SK-N-SH treated with all-trans-retinoic acid at 6 μM for 48 hours (cell line): ENCODE measurements at regions not wholly inside any gene's neighbourhood (a gene's known extent, or its start where the extent isn't known, plus 50 kb on each side); places are given as distances from the start of the nearest gene placed in this dataset.

Source experiments
- ATAC-seq: fragments of 200-7000 bp; cut with Tn5 transposase; 3 replicates; pipeline ENCODE4 v1.9.1; 2020; ENCODE audit warnings: mild to moderate bottlenecking, moderate library complexity
- ARNTL ChIP-seq: fragments of 450-650 bp; formaldehyde crosslinking; IDR thresholded peaks from 2 replicates; pipeline ENCODE4 v1.5.0; 2020; ENCODE audit warnings: low read depth, mild to moderate bottlenecking, moderate library complexity, borderline replicate concordance
- ESRRG ChIP-seq: fragments of 250-450 bp; sonication (Bioruptor Pico); IDR thresholded peaks from 2 replicates; pipeline ENCODE4 v1.6.1; 2021; ENCODE audit warnings: mild to moderate bottlenecking
- GLIS3 ChIP-seq: fragments of 250-450 bp; sonication (Bioruptor Pico); IDR thresholded peaks from 2 replicates; pipeline ENCODE4 v1.5.0; 2020; ENCODE audit warnings: mild to moderate bottlenecking, moderate library complexity
- OSR1 ChIP-seq: fragments of 250-450 bp; sonication (Bioruptor Pico); IDR thresholded peaks from 2 replicates; pipeline ENCODE4 v1.8.0; 2022; ENCODE audit warnings: moderate library complexity, mild to moderate bottlenecking, inconsistent platforms
- RARB ChIP-seq: fragments of 250-450 bp; sonication (Bioruptor Pico); IDR thresholded peaks from 2 replicates; pipeline ENCODE4 v1.8.0; 2021; ENCODE audit warnings: mild to moderate bottlenecking, moderate library complexity
- SNAI2 ChIP-seq: fragments of 250-450 bp; sonication (Bioruptor Pico); IDR thresholded peaks from 2 replicates; pipeline ENCODE4 v1.5.0; 2020; ENCODE audit warnings: mild to moderate bottlenecking, moderate library complexity
- TCF4 ChIP-seq: fragments of 250-450 bp; sonication (Bioruptor Pico); IDR thresholded peaks from 2 replicates; pipeline ENCODE4 v1.8.0; 2021; ENCODE audit warnings: mild to moderate bottlenecking, moderate library complexity, borderline replicate concordance
- TOX ChIP-seq: fragments of 250-450 bp; sonication (Bioruptor Pico); IDR thresholded peaks from 2 replicates; pipeline ENCODE4 v1.8.0; 2021; ENCODE audit warnings: mild to moderate bottlenecking, moderate library complexity, borderline replicate concordance
- ZC3H10 ChIP-seq: fragments of 250-450 bp; sonication (Bioruptor Pico); IDR thresholded peaks from 2 replicates; pipeline ENCODE4 v1.5.1; 2021; ENCODE audit warnings: mild to moderate bottlenecking, moderate library complexity
- ZFP30 ChIP-seq: fragments of 450-650 bp; formaldehyde crosslinking; IDR thresholded peaks from 2 replicates; pipeline ENCODE4 v1.5.0; 2022; ENCODE audit warnings: mild to moderate bottlenecking, moderate library complexity
- ZNF565 ChIP-seq: fragments of 450-650 bp; formaldehyde crosslinking; conservative IDR thresholded peaks from 2 replicates; pipeline ENCODE4 v1.5.0; 2020; ENCODE audit warnings: low read depth, mild to moderate bottlenecking, moderate library complexity
- TF ChIP-seq, protein P1 (sequence below): fragments of 250-450 bp; sonication (Bioruptor Pico); IDR thresholded peaks from 2 replicates; pipeline ENCODE4 v1.5.1; 2021; ENCODE audit warnings: mild to moderate bottlenecking, moderate library complexity
- TF ChIP-seq, protein P2 (sequence below): fragments of 250-450 bp; sonication (Bioruptor Pico); IDR thresholded peaks from 2 replicates; pipeline ENCODE4 v1.8.0; 2021; ENCODE audit warnings: low read depth, mild to moderate bottlenecking, moderate library complexity, borderline replicate concordance
- TF ChIP-seq, protein P3 (sequence below): fragments of 250-450 bp; sonication (Bioruptor Pico); IDR thresholded peaks from 2 replicates; pipeline ENCODE4 v1.5.0; 2020; ENCODE audit warnings: mild to moderate bottlenecking, moderate library complexity
- TF ChIP-seq, protein P4 (sequence below): fragments of 250-450 bp; sonication (Bioruptor Pico); IDR thresholded peaks from 2 replicates; pipeline ENCODE4 v1.5.1; 2020; ENCODE audit warnings: low read depth, mild to moderate bottlenecking, moderate library complexity
- TF ChIP-seq, protein P5 (sequence below): fragments of 250-450 bp; sonication (Bioruptor Pico); IDR thresholded peaks from 2 replicates; pipeline ENCODE4 v1.8.0; 2020; ENCODE audit warnings: mild to moderate bottlenecking, moderate library complexity, borderline replicate concordance

DNA sequence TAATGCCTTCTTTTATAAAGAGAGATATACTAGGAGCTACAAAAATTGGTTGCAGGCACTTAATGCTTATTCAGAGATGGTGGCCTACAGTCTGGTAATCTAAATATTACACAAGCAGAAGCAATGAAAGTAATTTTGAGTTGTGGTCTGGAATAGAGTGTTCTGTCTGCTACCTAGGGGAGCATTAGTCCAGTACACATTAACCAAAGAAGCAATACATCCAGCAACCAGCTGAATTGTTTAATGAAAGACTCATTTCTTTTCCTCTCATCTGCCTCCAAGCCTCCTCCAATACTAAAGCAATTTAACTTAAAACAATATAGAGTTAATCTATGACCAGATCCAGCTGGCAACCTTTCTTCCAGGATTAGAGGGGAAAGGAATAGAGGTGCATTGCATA is 877.1 kb upstream of the CNTN5 start:
- no peak for ATAC-seq
- TF ChIP-seq ZNF565 (CRISPR knock-in tag) (no peak), SNAI2 (CRISPR knock-in tag) (no peak), RARB (CRISPR knock-in tag) (no peak)
- TF ChIP-seq, protein P1, sequence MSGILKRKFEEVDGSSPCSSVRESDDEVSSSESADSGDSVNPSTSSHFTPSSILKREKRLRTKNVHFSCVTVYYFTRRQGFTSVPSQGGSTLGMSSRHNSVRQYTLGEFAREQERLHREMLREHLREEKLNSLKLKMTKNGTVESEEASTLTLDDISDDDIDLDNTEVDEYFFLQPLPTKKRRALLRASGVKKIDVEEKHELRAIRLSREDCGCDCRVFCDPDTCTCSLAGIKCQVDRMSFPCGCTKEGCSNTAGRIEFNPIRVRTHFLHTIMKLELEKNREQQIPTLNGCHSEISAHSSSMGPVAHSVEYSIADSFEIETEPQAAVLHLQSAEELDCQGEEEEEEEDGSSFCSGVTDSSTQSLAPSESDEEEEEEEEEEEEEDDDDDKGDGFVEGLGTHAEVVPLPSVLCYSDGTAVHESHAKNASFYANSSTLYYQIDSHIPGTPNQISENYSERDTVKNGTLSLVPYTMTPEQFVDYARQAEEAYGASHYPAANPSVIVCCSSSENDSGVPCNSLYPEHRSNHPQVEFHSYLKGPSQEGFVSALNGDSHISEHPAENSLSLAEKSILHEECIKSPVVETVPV (CRISPR knock-in tag), result no peak
- TF ChIP-seq, all 23 proteins: peak for 0

DNA sequence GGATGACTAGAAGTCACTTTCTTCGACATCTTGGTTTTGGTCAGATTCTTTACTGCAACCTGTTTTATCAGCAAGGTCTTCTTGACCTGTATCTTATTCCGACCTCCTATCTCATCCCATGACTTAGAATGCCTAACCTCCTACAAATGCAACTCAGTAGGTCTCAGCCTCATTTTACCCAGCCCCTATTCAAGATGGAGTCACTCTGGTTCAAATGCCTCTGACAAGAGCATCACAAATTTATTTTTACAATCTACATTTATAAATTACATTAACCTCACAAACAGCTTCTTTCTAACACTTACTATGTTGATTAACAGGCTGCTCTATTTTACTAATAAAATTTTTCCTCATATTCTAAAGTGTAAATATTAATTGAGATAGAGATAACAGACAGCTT is 867.0 kb upstream of the CNTN5 start:
- no peak for ATAC-seq
- TF ChIP-seq OSR1 (CRISPR knock-in tag) (no peak), TCF4 (CRISPR knock-in tag) (no peak), RARB (CRISPR knock-in tag) (no peak)
- TF ChIP-seq, protein P2, sequence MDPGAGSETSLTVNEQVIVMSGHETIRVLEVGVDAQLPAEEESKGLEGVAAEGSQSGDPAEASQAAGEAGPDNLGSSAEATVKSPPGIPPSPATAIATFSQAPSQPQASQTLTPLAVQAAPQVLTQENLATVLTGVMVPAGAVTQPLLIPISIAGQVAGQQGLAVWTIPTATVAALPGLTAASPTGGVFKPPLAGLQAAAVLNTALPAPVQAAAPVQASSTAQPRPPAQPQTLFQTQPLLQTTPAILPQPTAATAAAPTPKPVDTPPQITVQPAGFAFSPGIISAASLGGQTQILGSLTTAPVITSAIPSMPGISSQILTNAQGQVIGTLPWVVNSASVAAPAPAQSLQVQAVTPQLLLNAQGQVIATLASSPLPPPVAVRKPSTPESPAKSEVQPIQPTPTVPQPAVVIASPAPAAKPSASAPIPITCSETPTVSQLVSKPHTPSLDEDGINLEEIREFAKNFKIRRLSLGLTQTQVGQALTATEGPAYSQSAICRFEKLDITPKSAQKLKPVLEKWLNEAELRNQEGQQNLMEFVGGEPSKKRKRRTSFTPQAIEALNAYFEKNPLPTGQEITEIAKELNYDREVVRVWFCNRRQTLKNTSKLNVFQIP, result no peak
- TF ChIP-seq, all 23 proteins: peak for 0

DNA sequence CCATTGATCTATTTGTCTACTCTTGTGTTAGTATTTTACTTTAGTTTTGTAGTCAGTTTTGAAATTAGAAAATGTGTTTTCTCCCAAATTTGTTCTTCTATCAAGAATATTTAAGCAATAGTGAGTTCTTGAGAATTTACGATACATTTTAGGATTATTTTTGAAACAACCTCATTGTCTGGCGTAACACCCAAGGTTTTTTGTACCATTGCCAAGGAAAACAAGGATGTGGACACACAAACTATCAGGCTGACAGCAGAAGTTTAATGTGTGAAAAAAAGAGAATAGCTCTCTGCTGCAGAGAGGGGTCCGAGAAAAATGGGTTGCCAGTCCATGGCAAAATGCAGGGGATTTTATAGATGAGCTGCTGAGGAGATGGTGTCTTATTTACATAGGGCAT is 865.1 kb upstream of the CNTN5 start:
- ATAC-seq, result no peak
- TF ChIP-seq SNAI2 (CRISPR knock-in tag), result no peak
- no peak for TF ChIP-seq ZNF565 (CRISPR knock-in tag)
- TF ChIP-seq RARB (CRISPR knock-in tag), result no peak

DNA sequence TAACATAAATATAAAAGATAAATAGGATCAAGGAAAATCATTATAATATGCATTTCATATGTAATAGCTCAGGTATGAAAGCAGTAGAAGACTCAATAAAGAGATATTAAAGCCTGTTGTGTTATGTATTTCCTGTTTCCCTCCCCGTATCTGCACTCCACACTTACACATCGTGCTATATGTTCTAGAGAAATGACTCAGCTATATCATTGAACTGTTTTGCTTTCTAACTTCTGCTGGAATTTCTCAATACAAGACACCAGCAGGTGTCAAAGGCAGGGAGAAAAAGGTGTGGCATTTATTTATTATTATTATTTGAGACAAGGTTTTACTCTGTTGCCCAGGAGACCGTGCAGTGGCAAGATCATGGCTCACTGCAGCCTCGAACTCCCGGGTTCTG is 842.8 kb upstream of the CNTN5 start:
- ATAC-seq, result no peak
- TF ChIP-seq SNAI2 (CRISPR knock-in tag) (no peak), TOX (CRISPR knock-in tag) (no peak), ZC3H10 (CRISPR knock-in tag) (no peak), OSR1 (CRISPR knock-in tag) (no peak), RARB (CRISPR knock-in tag) (no peak), ZNF565 (CRISPR knock-in tag) (no peak), ESRRG (no peak), GLIS3 (no peak), ZFP30 (no peak), ARNTL (CRISPR knock-in tag) (no peak)
- TF ChIP-seq, protein P3, sequence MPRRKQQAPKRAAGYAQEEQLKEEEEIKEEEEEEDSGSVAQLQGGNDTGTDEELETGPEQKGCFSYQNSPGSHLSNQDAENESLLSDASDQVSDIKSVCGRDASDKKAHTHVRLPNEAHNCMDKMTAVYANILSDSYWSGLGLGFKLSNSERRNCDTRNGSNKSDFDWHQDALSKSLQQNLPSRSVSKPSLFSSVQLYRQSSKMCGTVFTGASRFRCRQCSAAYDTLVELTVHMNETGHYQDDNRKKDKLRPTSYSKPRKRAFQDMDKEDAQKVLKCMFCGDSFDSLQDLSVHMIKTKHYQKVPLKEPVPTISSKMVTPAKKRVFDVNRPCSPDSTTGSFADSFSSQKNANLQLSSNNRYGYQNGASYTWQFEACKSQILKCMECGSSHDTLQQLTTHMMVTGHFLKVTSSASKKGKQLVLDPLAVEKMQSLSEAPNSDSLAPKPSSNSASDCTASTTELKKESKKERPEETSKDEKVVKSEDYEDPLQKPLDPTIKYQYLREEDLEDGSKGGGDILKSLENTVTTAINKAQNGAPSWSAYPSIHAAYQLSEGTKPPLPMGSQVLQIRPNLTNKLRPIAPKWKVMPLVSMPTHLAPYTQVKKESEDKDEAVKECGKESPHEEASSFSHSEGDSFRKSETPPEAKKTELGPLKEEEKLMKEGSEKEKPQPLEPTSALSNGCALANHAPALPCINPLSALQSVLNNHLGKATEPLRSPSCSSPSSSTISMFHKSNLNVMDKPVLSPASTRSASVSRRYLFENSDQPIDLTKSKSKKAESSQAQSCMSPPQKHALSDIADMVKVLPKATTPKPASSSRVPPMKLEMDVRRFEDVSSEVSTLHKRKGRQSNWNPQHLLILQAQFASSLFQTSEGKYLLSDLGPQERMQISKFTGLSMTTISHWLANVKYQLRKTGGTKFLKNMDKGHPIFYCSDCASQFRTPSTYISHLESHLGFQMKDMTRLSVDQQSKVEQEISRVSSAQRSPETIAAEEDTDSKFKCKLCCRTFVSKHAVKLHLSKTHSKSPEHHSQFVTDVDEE, result no peak
- TF ChIP-seq, protein P4, sequence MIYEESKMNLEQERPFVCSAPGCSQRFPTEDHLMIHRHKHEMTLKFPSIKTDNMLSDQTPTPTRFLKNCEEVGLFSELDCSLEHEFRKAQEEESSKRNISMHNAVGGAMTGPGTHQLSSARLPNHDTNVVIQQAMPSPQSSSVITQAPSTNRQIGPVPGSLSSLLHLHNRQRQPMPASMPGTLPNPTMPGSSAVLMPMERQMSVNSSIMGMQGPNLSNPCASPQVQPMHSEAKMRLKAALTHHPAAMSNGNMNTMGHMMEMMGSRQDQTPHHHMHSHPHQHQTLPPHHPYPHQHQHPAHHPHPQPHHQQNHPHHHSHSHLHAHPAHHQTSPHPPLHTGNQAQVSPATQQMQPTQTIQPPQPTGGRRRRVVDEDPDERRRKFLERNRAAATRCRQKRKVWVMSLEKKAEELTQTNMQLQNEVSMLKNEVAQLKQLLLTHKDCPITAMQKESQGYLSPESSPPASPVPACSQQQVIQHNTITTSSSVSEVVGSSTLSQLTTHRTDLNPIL (CRISPR knock-in tag), result no peak
- TF ChIP-seq, protein P1 (CRISPR knock-in tag), result no peak
- TF ChIP-seq, protein P5, sequence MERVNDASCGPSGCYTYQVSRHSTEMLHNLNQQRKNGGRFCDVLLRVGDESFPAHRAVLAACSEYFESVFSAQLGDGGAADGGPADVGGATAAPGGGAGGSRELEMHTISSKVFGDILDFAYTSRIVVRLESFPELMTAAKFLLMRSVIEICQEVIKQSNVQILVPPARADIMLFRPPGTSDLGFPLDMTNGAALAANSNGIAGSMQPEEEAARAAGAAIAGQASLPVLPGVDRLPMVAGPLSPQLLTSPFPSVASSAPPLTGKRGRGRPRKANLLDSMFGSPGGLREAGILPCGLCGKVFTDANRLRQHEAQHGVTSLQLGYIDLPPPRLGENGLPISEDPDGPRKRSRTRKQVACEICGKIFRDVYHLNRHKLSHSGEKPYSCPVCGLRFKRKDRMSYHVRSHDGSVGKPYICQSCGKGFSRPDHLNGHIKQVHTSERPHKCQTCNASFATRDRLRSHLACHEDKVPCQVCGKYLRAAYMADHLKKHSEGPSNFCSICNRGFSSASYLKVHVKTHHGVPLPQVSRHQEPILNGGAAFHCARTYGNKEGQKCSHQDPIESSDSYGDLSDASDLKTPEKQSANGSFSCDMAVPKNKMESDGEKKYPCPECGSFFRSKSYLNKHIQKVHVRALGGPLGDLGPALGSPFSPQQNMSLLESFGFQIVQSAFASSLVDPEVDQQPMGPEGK (CRISPR knock-in tag), result no peak
